GM12878 (cell line): ENCODE measurements at regions not wholly inside any gene's neighbourhood (a gene's known extent, or its start where the extent isn't known, plus 50 kb on each side); places are given as distances from the start of the nearest gene placed in this dataset.

Source experiments
- ATAC-seq: fragments of 200-7000 bp; cut with Tn5 transposase; 3 replicates; pipeline ENCODE4 v1.9.1; 2020; ENCODE audit warnings: mild to moderate bottlenecking, moderate library complexity
- BruUV-seq: library from RNA; stranded (reverse); fragments of 400-500 nt; replicated peaks from 2 replicates; lab custom pipeline; 2021; lab: Mats Ljungman, UMichigan
- CTCF ChIA-PET: fragments of 300-600 bp; sonication (Branson Sonifier 250); formaldehyde crosslinking; extraction: SDS; loops from one replicate; lab custom pipeline; 2021; ENCODE audit warnings: inconsistent platforms; lab: Yijun Ruan, JAX
- POLR2A ChIA-PET: fragments of 350-600 bp; formaldehyde crosslinking; extraction: SDS; loops from one replicate; lab custom pipeline; 2021; ENCODE audit warnings: inconsistent platforms; lab: Charles Lee
- RAD21 ChIA-PET: fragments of 300-600 bp; sonication (Branson Sonifier 250); formaldehyde crosslinking; loops from one replicate; lab custom pipeline; 2023; ENCODE audit warnings: antibody characterized with exemption; ENCODE audit not compliant: unreplicated experiment; lab: Charles Lee
- SMC1A ChIA-PET: fragments of 300-600 bp; sonication (Branson Sonifier 250); formaldehyde crosslinking; loops from one replicate; lab custom pipeline; 2023; ENCODE audit not compliant: unreplicated experiment, uncharacterized antibody; lab: Charles Lee
- DNase-seq: peaks from one replicate; pipeline ENCODE4 v3.0.0-alpha.2; 2011; ENCODE audit warnings: low read depth, low spot score
- FAIRE-seq: peaks from 3 replicates; lab custom pipeline; 2011; peaks lifted over from hg19 to GRCh38; lab: Jason Lieb, UNC
- H2AFZ ChIP-seq: 2 replicates; pipeline ENCODE4 v1.6.0; 2011; ENCODE audit warnings: low read depth, low read length, control low read depth; ENCODE audit not compliant: control insufficient read depth
- H3K27ac ChIP-seq: 2 replicates; pipeline ENCODE4 v1.5.1; 2011; ENCODE audit warnings: control low read depth; ENCODE audit not compliant: control insufficient read depth, insufficient read depth
- H3K27me3 ChIP-seq, 2 experiments: replicated peaks in 1 of 2; 2 replicates each; pipeline versions ENCODE4 v1.6.0 to v1.6.1; 2011; ENCODE audit warnings: low read length in 1 of 2; ENCODE audit not compliant: control insufficient read depth in 2 of 2, insufficient read depth in 2 of 2
- H3K36me3 ChIP-seq, 2 experiments: 2 replicates each; pipeline ENCODE4 v1.5.1; 2011; ENCODE audit warnings: low read length in 1 of 2; ENCODE audit not compliant: control insufficient read depth in 2 of 2, insufficient read depth in 2 of 2
- H3K4me1 ChIP-seq: 2 replicates; pipeline ENCODE4 v1.6.1; 2011; ENCODE audit warnings: mild to moderate bottlenecking, low read length, moderate library complexity, mixed read lengths; ENCODE audit not compliant: control insufficient read depth, insufficient read depth
- H3K4me2 ChIP-seq: 2 replicates; pipeline ENCODE4 v1.6.0; 2011; ENCODE audit warnings: control low read depth; ENCODE audit not compliant: control insufficient read depth, insufficient read depth
- H3K4me3 ChIP-seq: fragments of 200-600 bp; sonication (generic); 2 replicates; pipeline ENCODE4 v1.5.1; 2016
- H3K79me2 ChIP-seq: 2 replicates; pipeline ENCODE4 v1.6.0; 2011; ENCODE audit warnings: low read length; ENCODE audit not compliant: control insufficient read depth, insufficient read depth
- H3K9ac ChIP-seq: 2 replicates; pipeline ENCODE4 v1.8.0; 2011; ENCODE audit warnings: low read length, control low read depth, mixed read lengths; ENCODE audit not compliant: control insufficient read depth, insufficient read depth
- H3K9me3 ChIP-seq: replicated peaks from 3 replicates; pipeline ENCODE4 v1.5.1; 2011; ENCODE audit warnings: mild to moderate bottlenecking, low read length; ENCODE audit not compliant: control insufficient read depth, insufficient read depth
- H4K20me1 ChIP-seq: 2 replicates; pipeline ENCODE4 v1.6.0; 2011; ENCODE audit not compliant: control insufficient read depth, insufficient read depth
- ATF3 ChIP-seq: IDR thresholded peaks from 2 replicates; pipeline ENCODE4 v1.6.1; 2011; ENCODE audit warnings: low read depth, mild to moderate bottlenecking, low read length, moderate library complexity, borderline replicate concordance; ENCODE audit errors: extremely low read depth
- BCL11A ChIP-seq: IDR thresholded peaks from 2 replicates; pipeline ENCODE4 v1.6.1; 2011; ENCODE audit warnings: low read depth, low read length
- CBX5 ChIP-seq: sonication (generic); IDR thresholded peaks from 2 replicates; pipeline ENCODE4 v1.6.1; 2016; ENCODE audit warnings: low read depth, moderate library complexity, mild to moderate bottlenecking, inconsistent platforms
- CUX1 ChIP-seq: IDR thresholded peaks from 2 replicates; pipeline ENCODE4 v1.6.1; 2012; ENCODE audit warnings: improper control_type of control experiment, low read depth, low read length; ENCODE audit not compliant: insufficient replicate concordance
- GATAD2B ChIP-seq: fragments of 450-650 bp; conservative IDR thresholded peaks from 2 replicates; pipeline ENCODE4 v1.6.1; 2017; ENCODE audit warnings: low read depth, mild to moderate bottlenecking, moderate library complexity
- IKZF2 ChIP-seq, 2 experiments: fragments of 450-650 bp; IDR thresholded peaks; 2 replicates each; pipeline ENCODE4 v1.6.1; 2017; ENCODE audit warnings: mild to moderate bottlenecking in 2 of 2, moderate library complexity in 2 of 2
- NFIC ChIP-seq: IDR thresholded peaks from 2 replicates; pipeline ENCODE4 v1.6.1; 2012; ENCODE audit warnings: low read depth, mild to moderate bottlenecking, inconsistent platforms, low read length, moderate library complexity
- NFYA ChIP-seq: IDR thresholded peaks from 2 replicates; pipeline ENCODE4 v1.6.1; 2011; ENCODE audit warnings: low read depth, mild to moderate bottlenecking, low read length, improper control_type of control experiment, borderline replicate concordance
- RB1 ChIP-seq: fragments of 450-650 bp; formaldehyde crosslinking; IDR thresholded peaks from 2 replicates; pipeline ENCODE4 v1.6.1; 2017; ENCODE audit warnings: mild to moderate bottlenecking, borderline replicate concordance
- SMAD1 ChIP-seq: fragments of 450-650 bp; IDR thresholded peaks from 2 replicates; pipeline ENCODE4 v1.6.1; 2018; ENCODE audit warnings: mild to moderate bottlenecking, low read depth; ENCODE audit not compliant: partially characterized antibody
- STAT3 ChIP-seq: IDR thresholded peaks from 2 replicates; pipeline ENCODE4 v1.6.1; 2011; ENCODE audit warnings: low read depth, low read length, improper control_type of control experiment
- TAF1 ChIP-seq: IDR thresholded peaks from 2 replicates; pipeline ENCODE4 v1.6.1; 2011; ENCODE audit warnings: mild to moderate bottlenecking, low read depth, low read length, borderline replicate concordance
- TARDBP ChIP-seq: IDR thresholded peaks from 2 replicates; pipeline ENCODE4 v1.6.1; 2016; ENCODE audit warnings: borderline replicate concordance
- ZBTB11 ChIP-seq: fragments of 450-650 bp; formaldehyde crosslinking; IDR thresholded peaks from 2 replicates; pipeline ENCODE4 v1.5.0; 2022; ENCODE audit warnings: mild to moderate bottlenecking, missing genetic modification characterization
- WGBS: methylation state at CpG from one replicate; pipeline ENCODE4 v1.1.6; 2016; ENCODE audit warnings: low lambda C conversion rate; ENCODE audit not compliant: insufficient replicate concordance, insufficient coverage; ENCODE audit errors: missing lambda C conversion rate; 5-methylcytosine and 5-hydroxymethylcytosine counted together
- in situ Hi-C: fragments of 300-500 bp; cut with MboI; formaldehyde crosslinking; loops from 9 replicates; pipeline ENCODE4 v1.14.3; 2018; ENCODE audit warnings: mixed read lengths
- intact Hi-C: fragments of 100-400 bp; cut with micrococcal nuclease; formaldehyde crosslinking; loops from one replicate; pipeline ENCODE4 v1.14.2; 2022; ENCODE audit not compliant: unreplicated experiment

- no peak for TF ChIP-seq RB1
- TF ChIP-seq GATAD2B: no peak
- no peak for TF ChIP-seq NFYA
- TF ChIP-seq ATF3: no peak
- TF ChIP-seq, all 136 proteins: peak for 0
These were observed 196.3 kb upstream of the CHRM3 start (continued) for GRCh38 chr1:239189998-239190512.

GRCh38 chr1:239186487-239186886 lies 199.9 kb upstream of the CHRM3 start:
- H3K36me3 ChIP-seq: no peaks in the 10 kb centered on the region
- TF ChIP-seq GATAD2B (no peak), TAF1 (no peak), BCL11A (no peak), SMAD1 (no peak), CUX1 (no peak), STAT3 (no peak), CBX5 (no peak), TARDBP (no peak), IKZF2 (IDR thresholded peaks at IDR 0.05) (no peak), ZBTB11 (CRISPR knock-in tag) (no peak), NFIC (no peak)

More at GRCh38 chr1:239186487-239186886, 199.9 kb upstream of the CHRM3 start:
- Histone ChIP-seq H3K4me1 (no peaks in the 10 kb centered on the region), H3K79me2 (no peaks in the 10 kb centered on the region), H3K4me2 (no peak overlapping the region), H2AFZ (no peak overlapping the region), H4K20me1 (no peaks in the 10 kb centered on the region), H3K9me3 (no peaks in the 10 kb centered on the region), H3K27me3 (no peaks in the 10 kb centered on the region), H3K9ac (no peak overlapping the region), H3K27ac (no peak overlapping the region), H3K4me3 (no peak overlapping the region)
- no TSS peak for BruUV-seq
- ChIA-PET POLR2A (no interaction called here), RAD21 (no interaction called here), CTCF (no interaction called here), SMC1A (no interaction called here)
- no peak for ATAC-seq
- 0% methylated on average over 1 of the region's 1 CpG for WGBS
- DNase-seq: no peak
- no peak for FAIRE-seq
- in situ Hi-C loops: no loop called here
- intact Hi-C loops: no loop called here
